Hippocampal formation (tissue), 2 donors: ENCODE measurements at regions not wholly inside any gene's neighbourhood (a gene's known extent, or its start where the extent isn't known, plus 50 kb on each side); places are given as distances from the start of the nearest gene placed in this dataset.

Source experiments
- DNase-seq, 2 donors: peaks; one replicate each; lab custom pipeline; 2025; lab: John Stamatoyannopoulos, UW

DNA sequence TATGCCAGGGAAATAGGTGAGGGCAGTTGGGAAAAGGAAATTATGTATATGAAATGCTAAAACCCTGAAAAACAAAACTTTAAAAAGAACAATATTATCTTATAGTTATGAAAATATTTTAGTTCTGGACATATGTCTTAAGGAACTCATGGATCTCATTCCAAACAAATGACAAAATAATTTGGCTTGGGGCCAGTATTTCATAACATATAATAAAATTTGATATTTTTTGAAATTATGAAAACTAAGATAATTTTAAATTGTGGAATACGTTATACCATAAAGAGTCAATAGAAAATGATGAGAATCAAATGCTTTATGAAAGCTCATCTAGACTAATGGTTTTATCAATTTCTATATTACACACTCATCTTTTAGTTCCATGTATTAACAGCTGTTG, 173.8 kb upstream of the DCN start:
- no peak for DNase-seq

DNA sequence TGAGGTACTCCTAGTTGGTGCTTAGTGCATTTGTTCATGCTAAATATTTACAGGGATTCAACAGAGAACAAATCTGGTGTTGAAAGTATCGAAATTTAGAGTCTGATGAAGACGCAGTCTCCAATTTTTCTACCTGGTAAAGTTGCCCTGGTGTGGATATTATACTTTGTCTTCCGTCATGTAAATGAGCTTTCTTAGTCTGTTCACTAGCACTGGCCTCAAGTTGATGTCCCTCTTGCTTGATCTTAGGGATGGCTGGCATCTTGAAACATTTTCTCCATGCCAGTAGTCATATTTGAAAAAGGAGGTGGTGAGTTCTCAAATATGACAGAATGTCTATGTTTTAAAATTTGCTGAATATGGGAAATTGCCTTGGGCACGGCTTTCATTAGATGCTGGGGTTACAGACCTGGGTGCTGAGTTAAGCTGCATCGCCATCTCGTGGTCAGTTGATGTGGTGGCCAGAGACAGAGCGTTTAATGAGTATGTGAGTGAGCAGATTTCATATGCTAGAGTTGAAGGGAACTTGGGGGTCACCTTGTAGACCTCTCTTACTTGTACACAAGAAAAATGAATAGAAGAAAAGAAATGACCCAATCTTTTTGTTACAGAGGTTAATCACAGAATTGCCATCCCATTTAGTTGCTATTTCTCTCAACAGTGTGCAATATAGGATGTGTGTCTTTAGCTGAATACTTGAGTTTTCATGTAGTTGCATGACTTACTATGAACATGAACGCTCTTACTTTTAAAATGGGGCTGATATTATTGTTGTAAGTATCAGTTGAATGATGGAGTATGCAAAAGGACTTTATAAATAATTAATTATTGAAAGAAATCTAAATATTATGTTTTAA, 172.8 kb upstream of the DCN start:
- DNase-seq = peak; percentile 35 to 58

DNA sequence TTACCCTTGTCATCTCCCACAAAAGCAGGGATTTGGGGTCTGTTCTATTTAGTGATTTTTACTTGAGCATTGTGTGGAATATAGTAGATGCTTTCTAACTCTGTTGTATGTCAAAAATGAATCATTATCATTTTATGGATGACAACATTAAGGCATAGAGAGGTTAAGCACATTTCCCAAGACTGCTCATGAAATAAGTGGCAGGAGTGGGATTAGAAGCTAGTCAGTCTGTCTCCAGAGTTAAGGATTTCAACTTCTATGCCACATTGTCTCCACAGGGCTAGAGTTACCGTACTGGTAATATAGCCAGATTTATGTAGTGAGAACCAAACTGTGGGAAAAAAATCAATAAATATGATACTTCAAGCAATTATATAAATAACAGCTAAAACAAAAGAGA, 170.6 kb upstream of the DCN start:
- no peak for DNase-seq

DNA sequence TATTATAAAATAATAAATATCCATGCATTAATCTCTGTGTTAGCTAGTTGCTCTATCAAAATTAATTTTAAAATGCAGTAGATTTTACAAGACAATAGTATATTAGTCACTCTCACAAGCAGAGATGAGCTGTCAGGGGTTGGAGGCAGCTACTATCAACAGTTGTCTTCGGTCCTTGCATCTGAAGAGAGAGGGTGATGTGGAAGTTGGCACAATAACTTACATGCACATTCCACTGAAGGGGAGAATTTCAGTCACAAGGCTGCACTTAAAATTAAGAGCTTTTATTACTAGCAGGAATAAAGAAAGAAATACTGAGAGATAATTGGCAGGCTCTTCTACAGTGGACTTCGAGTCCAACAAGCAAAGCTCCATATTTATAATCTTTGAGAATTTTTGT, 166.9 kb upstream of the DCN start:
- no peak for DNase-seq

DNA sequence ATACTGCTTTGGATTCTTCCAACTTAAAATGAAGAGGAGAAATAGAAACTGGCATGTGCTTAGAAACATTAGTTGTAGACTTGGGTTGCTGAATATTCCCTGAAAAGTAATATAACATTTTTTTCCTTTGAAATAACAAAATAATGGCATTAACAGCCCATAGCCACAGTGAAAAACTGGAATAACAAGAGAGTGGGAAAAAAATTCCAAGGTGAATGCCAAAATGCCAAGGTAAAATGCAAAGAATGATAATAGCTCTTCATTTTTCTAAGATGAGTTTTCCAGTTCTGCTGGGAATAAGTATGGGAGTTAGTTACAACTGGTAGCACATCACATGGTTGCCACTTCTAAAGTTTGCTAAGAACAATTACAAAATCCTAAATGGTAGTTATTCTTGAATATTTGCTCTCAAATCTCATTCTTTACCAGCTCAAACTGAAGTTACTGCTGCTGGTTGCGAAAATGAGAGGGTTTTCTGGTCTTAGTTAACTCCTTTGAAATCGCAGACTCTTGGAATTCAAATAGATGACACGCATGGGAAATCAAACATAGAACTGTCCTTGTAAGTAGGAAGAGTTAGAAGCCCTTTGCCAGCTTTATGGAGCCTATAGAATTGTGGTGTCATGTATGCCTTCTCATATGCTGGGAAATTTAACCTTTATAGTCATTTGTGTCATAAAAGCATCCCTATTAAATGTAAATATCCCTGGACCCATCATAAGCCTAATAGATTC, 165.0 kb upstream of the DCN start:
- no peak for DNase-seq

DNA sequence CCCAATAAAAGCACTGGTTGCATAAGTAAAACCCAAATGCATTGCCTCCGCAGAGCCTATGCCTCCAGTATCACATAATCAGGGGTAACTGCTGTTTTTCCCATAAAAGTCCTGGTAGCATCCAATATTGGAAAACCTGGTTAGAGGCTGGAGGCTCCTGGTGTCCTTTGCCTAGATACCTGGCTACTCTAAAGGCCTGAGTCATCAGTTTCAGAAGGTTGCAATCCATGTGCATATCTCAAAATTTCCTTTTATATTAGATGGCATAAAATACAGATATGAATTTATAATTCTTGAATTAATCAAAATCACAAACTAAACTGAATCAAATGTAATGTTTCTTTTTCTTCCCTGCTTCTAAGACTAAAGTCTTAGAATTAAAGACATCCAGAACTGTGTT, 164.2 kb upstream of the DCN start:
- DNase-seq = no peak

DNA sequence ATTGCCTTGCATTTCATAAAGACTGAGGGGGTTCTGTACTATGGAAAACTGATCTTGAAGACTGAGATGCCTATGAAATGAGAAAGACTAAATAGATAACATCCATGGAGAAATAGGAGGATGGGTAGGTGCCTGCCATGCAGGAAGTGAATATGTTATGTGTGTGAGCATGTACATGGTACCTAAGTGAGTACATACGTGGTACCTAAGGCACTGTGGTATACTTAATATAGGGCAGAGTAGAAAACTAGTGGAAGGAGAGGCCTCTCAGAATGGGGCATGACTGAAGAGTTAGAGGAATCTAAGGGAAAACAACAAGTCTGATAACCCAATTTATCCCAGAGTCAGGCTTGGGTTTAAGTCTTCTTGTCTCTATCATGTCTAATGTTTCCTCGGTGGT, 161.8 kb upstream of the DCN start:
- DNase-seq = no peak

DNA sequence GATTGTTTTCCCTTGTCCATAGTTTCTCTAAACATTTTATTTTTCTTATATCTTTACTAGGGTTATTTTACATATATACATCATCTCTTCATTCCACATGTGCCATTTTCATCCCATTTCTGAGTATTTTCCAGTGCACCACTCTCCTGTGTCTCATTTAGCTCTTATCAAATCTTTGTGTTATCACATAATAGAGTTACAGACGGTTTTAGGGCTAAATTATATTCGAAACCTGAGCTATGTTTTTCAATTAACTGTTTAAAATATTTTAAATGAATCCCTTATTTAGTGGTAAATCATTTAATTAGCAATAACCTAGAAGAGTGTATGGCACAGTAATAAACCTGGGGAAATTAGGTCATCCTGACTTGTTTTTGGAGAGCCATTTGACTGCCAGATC, 160.4 kb upstream of the DCN start:
- no peak for DNase-seq

DNA sequence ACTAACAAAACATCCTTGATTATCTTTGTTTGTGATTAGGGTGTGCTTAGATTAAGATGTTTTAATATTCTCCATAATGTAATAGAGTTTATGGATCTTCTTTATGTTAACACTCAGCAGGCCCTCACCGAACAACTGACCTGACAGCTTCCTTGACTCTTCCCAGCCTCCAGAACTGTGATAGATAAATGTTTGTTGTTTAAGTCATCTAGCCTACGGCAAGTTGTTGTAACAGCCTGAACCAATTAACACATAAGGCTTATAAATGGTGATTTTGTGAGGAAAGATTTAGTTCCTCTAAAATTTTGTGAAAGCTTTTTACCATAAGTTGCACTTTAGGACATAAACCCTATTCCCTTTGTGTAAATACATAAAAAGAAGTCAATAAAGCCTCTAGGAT, 156.5 kb upstream of the DCN start:
- DNase-seq = no peak

DNA sequence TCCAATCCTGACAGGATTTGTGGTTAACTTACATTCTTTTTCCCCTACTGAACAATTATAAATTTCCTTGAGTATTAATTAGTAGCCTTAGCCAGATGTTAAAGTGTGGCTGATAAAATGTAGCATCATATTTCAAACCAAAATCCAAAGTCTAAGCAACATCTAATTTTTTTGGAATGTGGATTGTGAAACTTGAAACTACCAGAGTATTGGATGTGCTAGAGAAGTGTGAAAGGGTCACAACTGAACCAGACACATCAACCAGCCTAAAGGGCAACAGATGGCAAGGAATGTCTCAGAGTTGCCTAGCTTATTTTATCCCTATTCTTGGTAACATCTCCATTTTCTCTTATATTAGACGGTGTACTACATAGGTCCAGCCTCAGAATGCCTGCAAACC, 153.1 kb upstream of the DCN start:
- DNase-seq = no peak

DNA sequence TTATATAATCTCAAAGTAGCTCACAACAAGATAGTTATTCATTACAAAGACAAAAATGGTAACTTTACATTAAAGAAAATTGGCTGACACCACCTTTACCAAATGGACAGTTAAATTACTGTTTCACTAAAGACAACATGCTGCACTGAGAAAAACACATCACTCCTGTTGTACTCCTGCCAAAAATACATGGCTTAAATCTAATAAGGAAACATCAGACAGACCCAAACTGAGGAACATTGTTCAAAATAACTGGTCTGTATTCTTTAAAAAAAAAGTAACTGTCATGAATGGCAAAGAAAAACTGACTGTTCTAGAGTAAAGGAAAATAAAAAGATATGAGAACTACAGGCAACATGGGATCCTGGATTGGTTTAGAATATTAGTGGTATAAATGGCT, 151.3 kb upstream of the DCN start:
- no peak for DNase-seq

DNA sequence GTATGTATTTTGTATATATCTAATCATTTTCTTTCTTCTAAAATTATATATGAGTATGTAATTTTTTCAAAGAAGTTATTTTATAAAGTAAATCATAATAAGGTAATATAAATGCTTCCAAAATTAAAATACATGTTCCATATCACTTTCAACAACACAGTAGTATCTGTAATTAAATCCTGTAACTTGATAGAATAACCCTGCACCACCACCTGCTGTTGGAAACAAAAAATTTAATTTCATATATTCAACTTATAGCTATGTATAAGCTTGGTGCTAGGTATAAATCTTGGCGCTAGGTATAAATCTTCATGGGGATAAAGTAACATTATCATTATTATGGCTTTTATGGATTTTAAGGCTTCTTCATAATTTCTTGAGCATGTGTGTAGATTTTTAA, 149.7 kb upstream of the DCN start:
- DNase-seq = no peak

DNA sequence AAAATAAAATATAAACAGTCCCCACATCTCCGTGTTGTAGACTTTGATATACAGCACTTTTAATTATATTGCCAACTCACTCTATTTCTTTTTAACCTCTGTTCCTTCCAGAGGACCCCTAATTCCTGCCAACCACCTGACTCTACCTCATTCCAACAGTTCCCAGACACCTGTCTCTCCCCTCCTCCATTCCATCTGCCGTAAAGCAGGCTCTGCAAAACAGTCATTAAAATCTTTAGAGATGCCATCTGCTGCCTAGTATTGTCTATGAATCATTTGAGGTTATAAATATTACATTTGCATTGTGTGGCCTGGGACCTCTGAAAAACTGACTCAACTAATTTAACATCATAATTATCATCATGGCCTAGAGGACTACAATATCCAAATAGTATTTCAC, 148.8 kb upstream of the DCN start:
- DNase-seq = no peak

DNA sequence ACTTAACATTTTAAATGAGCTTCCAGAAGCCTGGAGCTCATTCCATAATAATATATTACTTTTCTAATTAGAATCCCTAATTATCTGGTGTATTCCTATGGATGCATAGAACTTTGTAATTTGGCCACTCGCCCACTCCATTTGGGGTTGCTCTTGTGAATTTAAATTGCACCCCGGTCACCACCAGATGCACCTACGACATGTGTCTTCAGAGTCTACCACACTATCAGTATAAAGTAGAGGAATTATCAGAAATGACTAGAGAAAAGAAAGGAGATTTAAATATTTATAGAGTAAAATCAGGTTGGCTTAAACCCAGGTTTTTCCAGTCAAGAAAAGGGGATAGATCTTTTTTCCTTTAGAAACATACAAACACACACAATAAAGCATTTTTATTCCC, 145.8 kb upstream of the DCN start:
- DNase-seq = no peak

DNA sequence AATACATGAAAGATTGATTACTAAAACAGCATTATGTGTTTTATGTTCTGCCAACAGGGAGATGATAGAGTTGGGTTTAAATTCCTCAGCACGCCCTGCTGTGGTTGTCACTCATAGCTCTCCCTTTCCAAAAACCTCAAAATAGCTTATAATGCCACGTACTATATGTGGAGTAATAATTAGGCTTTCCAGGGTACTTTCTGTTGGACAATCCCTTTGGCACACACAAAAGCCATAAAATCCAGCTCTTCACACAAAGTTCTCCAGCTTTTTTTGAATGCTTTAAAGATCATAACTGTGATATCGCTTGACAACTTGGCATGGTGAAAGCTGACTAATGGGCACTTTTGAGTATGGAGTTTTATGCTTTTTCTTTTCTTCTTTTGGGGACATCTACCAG, 145.3 kb upstream of the DCN start:
- no peak for DNase-seq

DNA sequence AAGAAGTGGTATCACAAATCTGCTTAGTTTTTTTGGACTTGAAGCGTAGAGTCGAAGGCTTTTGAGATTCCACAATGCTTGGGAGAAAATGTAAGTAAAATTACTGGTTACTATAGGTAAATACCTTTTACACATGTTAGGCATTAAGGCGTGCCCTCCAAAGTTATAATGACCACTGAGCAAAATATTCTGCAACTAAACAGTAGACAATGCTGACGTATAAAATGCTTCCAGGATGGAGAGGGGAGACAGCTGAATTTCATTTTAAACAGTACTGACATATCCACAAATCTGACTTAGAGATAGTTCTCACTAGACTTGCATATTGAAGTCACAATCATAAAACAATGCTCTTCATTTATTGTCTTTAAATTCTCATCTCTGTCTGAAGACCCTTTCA, 144.5 kb upstream of the DCN start:
- DNase-seq = no peak

DNA sequence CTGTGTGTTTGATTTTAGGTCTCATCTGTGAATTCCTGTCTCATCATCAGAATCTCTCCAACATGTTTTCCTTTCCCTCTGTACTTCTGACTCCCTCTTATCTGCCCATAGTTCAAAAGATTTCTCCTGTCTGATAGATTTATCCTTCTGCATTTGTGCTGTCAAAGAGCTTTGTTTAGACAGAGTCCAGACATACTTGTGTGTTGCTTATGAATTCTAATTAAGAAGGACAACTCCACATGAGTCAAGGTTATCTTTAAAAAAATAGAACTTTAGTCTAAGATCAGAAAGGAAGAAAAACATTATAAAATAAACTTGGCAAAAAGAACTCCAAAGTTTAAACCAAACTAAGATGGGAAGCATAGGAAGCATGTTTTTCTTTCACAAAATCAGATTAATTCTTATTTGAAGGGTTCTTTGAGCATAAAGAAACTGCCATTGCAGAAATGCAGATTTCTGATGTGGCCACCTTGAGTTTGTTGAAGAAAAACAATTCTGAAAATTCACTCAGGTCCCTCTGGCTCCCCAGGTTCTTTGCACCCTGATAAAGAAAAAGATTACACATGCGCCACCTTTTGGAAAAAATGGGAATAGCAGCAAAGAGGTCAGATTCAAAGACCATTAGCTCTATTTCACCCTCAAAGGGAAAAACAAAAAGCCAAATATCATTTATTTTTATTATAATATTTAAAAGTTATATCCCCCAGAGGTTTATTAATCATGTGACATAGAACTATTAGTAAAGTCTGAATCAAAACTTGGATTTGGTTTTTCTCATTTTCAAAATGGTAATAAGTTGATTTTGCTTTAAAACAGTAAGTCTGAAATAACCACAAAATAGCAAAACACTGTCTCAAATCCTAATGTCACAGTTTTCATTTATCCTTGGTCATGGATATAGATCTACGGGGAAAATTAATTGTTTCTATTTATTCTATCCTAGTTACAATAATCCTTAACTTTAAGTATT, 143.7 kb upstream of the DCN start:
- peak in 1 of 2 donors; percentile 26 for DNase-seq

DNA sequence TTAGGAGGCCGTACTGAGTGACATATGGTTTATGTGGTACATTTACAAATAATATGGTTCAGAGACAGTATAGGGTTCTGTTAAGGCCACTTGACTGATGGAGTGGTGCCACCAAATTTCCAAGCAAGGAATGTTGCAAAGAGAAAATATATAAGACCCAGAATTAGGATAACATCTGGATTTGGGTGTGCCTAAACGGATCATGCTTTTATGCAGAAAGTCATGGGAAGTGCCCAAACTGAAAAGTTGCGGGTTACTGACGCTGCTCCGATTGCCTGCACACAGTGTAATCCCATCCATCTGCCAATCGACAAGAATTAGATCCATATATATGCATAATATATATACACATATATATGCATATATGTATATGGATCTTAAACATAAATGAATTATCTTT, 138.4 kb upstream of the DCN start:
- no peak for DNase-seq

DNA sequence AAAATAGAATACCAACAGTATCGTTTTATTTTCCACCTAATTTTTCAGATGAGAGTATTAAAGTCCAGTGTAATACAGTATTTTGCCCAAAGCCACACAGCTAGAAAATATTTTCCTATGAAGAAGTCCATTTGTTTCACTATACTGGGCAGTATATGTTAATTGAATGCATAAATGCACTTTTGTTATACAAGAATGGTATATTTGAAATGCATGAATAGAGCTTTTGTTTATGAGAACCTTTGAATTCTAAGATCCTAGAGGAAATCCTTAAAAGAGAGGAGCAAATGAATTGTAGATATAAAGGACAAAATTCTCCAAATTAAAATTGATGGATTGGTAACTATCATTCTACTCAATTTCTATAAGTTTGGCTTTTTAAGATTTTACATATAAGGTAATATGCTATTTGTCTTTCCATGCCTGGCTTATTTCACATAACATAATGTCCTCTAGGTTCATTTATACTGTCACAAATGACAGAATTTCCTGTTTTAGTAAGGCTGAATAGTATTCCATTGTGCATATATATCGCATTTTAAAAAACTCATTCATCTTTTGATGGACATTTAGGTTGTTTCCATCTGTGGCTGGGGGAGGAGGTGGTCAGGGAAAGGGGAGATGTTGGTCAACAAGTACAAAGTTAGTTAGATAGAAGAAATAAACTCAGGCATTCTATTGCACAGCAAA, 136.6 kb upstream of the DCN start:
- DNase-seq = no peak

DNA sequence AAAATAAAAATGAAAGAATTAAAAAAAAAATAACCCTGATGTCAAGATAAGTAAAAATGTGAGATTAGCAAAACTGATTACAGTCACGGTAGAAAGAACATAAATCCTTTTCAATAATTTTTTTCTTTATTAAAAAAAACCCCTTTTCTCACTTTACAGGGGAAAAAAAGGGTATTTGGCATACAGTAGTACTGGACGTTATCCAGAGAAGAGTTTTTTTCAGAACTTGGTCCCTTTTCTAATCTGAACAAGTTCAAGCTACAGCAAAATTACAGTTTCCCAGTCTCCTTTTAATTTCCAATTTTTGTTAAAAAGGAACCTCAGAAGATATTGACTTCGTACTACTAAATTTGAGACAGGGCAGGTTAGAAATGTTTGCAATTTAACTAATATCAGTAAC, 134.7 kb upstream of the DCN start:
- no peak for DNase-seq

DNA sequence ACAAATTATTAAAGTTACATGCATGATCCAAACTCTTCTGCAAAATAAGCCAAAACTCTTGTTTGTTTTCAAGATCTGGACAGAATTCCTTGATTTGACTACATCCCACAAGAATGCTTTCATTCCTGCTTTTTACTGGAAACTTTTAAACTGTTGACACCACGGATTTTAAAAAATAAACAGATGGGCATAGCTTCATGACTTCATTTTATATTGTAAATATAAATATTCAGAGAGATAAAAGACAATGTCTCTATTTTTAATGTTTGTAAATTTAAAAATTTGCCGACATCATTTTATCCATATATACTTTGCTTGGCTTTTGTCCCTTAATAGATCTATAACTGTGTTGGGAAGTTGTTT, 134.3 kb upstream of the DCN start:
- DNase-seq = no peak
